Parathyroid adenoma (tissue), 2 donors: ENCODE measurements at regions not wholly inside any gene's neighbourhood (a gene's known extent, or its start where the extent isn't known, plus 50 kb on each side); places are given as distances from the start of the nearest gene placed in this dataset.

ENCODE experiments used
- H2AFZ ChIP-seq: fragments of 300-600 bp; sonication (generic); one replicate; pipeline ENCODE4 v1.7.0; 2017; ENCODE audit warnings: antibody characterized with exemption, mild to moderate bottlenecking
- H3K27ac ChIP-seq: fragments of 300-600 bp; sonication (generic); one replicate; pipeline ENCODE4 v1.7.0; 2017
- H3K27me3 ChIP-seq: fragments of 300-600 bp; sonication (generic); one replicate; pipeline ENCODE4 v1.7.0; 2017; ENCODE audit warnings: low read length; ENCODE audit not compliant: control insufficient read depth, insufficient read depth
- H3K36me3 ChIP-seq: fragments of 300-600 bp; sonication (generic); one replicate; pipeline ENCODE4 v1.7.0; 2017; ENCODE audit warnings: low read length; ENCODE audit not compliant: control insufficient read depth, insufficient read depth
- H3K4me1 ChIP-seq: fragments of 300-600 bp; sonication (generic); one replicate; pipeline ENCODE4 v1.7.0; 2017; ENCODE audit warnings: control low read depth
- H3K4me2 ChIP-seq: fragments of 300-600 bp; sonication (generic); one replicate; pipeline ENCODE4 v1.7.0; 2017; ENCODE audit warnings: low read length
- H3K4me3 ChIP-seq: fragments of 300-600 bp; sonication (generic); one replicate; pipeline ENCODE4 v1.7.0; 2017; ENCODE audit warnings: low read depth, low read length
- H3K79me2 ChIP-seq: fragments of 300-600 bp; sonication (generic); one replicate; pipeline ENCODE4 v1.7.0; 2017; ENCODE audit warnings: control low read depth
- H3K9ac ChIP-seq: fragments of 300-600 bp; sonication (generic); one replicate; pipeline ENCODE4 v1.7.0; 2017; ENCODE audit warnings: mild to moderate bottlenecking
- H3K9me3 ChIP-seq: fragments of 300-600 bp; sonication (generic); one replicate; pipeline ENCODE4 v1.7.0; 2017; ENCODE audit warnings: low read length; ENCODE audit not compliant: control insufficient read depth
- TF ChIP-seq, protein P1 (sequence below): fragments of 300-600 bp; sonication (generic); IDR thresholded peaks from one replicate; pipeline ENCODE4 v1.7.0; 2017; ENCODE audit warnings: antibody characterized with exemption, mild to moderate bottlenecking
- donor health status: primary hyperparathyroidism.

DNA sequence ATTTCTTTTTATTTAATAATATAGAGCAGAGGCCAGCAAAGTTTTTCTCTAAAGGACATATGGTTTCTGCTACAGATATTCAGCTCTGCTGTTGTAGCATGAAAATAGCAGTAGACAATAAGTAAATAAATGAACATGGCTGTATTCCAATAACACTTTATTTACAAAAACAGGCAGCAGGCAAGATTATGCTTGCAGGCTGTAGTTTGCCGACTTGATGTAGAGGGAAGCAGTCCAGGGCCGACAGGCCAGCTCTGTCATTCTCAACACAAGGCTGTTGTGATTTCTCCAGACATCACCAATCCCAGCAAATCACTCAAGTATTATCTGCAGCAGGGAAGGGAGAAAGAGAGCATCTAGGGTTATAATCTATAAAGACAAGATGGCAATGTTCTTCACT is 1062.5 kb upstream of the PCDH9 start:
- Histone ChIP-seq H3K9ac (no peak overlapping the region), H3K4me1 (no peaks in the 10 kb centered on the region), H3K9me3 (no peaks in the 10 kb centered on the region), H3K36me3 (no peaks in the 10 kb centered on the region), H3K27ac (no peak overlapping the region), H2AFZ (no peak overlapping the region), H3K4me3 (no peak overlapping the region), H3K4me2 (no peak overlapping the region), H3K79me2 (no peaks in the 10 kb centered on the region), H3K27me3 (no peaks in the 10 kb centered on the region)
- TF ChIP-seq, protein P1, sequence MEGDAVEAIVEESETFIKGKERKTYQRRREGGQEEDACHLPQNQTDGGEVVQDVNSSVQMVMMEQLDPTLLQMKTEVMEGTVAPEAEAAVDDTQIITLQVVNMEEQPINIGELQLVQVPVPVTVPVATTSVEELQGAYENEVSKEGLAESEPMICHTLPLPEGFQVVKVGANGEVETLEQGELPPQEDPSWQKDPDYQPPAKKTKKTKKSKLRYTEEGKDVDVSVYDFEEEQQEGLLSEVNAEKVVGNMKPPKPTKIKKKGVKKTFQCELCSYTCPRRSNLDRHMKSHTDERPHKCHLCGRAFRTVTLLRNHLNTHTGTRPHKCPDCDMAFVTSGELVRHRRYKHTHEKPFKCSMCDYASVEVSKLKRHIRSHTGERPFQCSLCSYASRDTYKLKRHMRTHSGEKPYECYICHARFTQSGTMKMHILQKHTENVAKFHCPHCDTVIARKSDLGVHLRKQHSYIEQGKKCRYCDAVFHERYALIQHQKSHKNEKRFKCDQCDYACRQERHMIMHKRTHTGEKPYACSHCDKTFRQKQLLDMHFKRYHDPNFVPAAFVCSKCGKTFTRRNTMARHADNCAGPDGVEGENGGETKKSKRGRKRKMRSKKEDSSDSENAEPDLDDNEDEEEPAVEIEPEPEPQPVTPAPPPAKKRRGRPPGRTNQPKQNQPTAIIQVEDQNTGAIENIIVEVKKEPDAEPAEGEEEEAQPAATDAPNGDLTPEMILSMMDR = no peak

DNA sequence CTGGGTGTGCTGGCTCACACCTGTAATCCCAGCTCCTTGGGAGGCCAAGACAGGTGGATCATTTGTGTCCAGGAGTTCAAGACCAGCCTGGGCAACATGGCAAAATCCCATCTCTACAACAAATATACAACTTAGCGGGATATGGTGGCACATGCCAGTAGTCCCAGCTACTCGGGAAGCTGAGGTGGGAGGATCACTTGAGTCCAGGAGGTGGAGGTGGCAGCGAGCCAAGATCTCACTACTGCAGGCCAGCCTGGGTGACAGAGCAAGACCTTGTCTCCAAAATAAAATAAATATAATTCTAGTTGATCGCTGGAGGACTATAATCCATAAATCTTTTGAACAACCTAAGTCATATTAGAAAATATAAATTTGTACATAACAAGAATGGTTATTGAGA is 1061.5 kb upstream of the PCDH9 start:
- Histone ChIP-seq H3K27me3 (no peaks in the 10 kb centered on the region), H3K79me2 (no peaks in the 10 kb centered on the region), H2AFZ (no peak overlapping the region), H3K4me3 (no peak overlapping the region), H3K9me3 (no peaks in the 10 kb centered on the region), H3K9ac (no peak overlapping the region), H3K4me2 (no peak overlapping the region), H3K4me1 (no peaks in the 10 kb centered on the region), H3K27ac (no peak overlapping the region), H3K36me3 (no peaks in the 10 kb centered on the region)
- TF ChIP-seq, protein P1 = no peak

DNA sequence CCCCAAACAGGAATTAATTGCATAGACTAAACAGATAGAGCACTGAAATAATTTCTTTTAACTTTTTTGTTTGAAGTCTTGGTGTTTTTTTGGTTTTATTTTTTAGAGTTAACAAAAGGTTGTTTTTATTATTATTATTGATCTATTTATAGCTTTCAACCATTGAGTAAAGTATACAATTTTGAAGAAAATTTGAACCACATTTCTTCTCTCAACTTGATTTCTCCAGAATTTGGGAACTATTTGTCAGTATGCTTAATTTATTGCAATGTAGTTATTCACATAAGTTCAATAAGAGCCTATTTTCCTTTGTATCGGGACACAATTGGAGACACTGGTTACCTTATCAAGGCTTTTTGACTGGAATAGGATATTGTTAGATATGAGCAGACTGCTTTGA is 1045.6 kb upstream of the PCDH9 start:
- no peaks in the 10 kb centered on the region for H3K4me1 ChIP-seq
- H3K4me2 ChIP-seq = no peak overlapping the region
- H3K9me3 ChIP-seq = no peaks in the 10 kb centered on the region
- TF ChIP-seq, protein P1 = no peak
- no peaks in the 10 kb centered on the region for H3K27me3 ChIP-seq
- H3K36me3 ChIP-seq = no peaks in the 10 kb centered on the region
- no peak overlapping the region for H2AFZ ChIP-seq
- no peak overlapping the region for H3K4me3 ChIP-seq
- no peak overlapping the region for H3K27ac ChIP-seq
- H3K9ac ChIP-seq = no peak overlapping the region
- no peaks in the 10 kb centered on the region for H3K79me2 ChIP-seq

DNA sequence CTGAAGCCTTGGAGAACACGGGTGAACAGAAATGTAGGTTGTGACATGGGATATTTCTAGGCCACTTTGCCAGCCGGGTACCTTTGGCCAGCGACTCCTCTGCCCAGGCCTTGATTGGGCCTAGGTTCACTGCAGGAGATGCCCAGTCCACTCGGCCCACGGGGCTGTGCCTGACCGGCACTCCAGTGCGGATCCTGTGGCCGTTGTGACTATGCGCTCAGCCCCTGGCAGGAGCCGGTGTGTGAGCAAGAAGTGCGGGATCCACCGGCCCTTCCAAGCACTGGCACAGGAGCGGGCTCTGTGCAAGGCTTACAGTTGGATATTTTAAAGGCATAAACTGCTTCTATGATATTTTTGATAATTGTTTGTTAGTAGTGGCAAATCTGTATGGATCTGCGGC is 1042.5 kb upstream of the PCDH9 start:
- H3K79me2 ChIP-seq = no peaks in the 10 kb centered on the region
- no peaks in the 10 kb centered on the region for H3K9me3 ChIP-seq
- no peaks in the 10 kb centered on the region for H3K36me3 ChIP-seq
- H3K9ac ChIP-seq = no peak overlapping the region
- H3K27me3 ChIP-seq = no peaks in the 10 kb centered on the region
- no peaks in the 10 kb centered on the region for H3K4me1 ChIP-seq
- no peak overlapping the region for H3K4me2 ChIP-seq
- H3K4me3 ChIP-seq = no peak overlapping the region
- TF ChIP-seq, protein P1 = no peak
- H2AFZ ChIP-seq = no peak overlapping the region
- H3K27ac ChIP-seq = no peak overlapping the region

DNA sequence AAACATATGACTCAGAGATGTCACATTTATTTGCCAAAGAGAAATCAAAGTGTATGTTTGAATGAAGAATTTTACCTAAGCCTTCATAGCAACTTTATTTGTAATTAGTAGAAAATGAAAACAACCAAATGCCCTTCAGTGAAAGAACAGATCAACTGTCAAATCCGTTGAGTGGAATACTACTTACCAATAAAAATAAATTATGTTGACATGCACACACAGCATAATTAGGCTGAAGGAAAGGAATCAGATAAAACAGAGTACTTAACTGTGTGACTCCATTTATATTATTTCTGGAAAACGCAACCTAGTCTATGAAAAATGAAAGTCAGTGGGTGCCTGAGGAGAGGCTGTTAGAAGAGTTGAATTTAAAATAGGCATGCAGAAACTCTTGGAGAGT is 1034.6 kb upstream of the PCDH9 start:
- no peaks in the 10 kb centered on the region for H3K9me3 ChIP-seq
- TF ChIP-seq, protein P1 = no peak
- H3K27ac ChIP-seq = no peak overlapping the region

More for the DNA sequence above, 1034.6 kb upstream of the PCDH9 start:
- Histone ChIP-seq H3K9ac (no peak overlapping the region), H3K27me3 (no peaks in the 10 kb centered on the region), H3K4me1 (no peaks in the 10 kb centered on the region), H3K36me3 (no peaks in the 10 kb centered on the region), H3K79me2 (no peaks in the 10 kb centered on the region), H2AFZ (no peak overlapping the region), H3K4me3 (no peak overlapping the region), H3K4me2 (no peak overlapping the region)
